Lung (tissue), 11 donors: ENCODE measurements at regions not wholly inside any gene's neighbourhood (a gene's known extent, or its start where the extent isn't known, plus 50 kb on each side); places are given as distances from the start of the nearest gene placed in this dataset.
A peak's percentile ranks its signal among the peaks of the same experiment; 100 is the strongest.

Source experiments
- ATAC-seq: fragments of 200-7000 bp; cut with Tn5 transposase; one replicate; pipeline ENCODE4 v1.9.1; 2020; ENCODE audit warnings: moderate number of reproducible peaks; ENCODE audit not compliant: insufficient read depth, low FRiP score
- DNase-seq, 3 donors: peaks; one replicate each; pipeline ENCODE4 v3.0.0-alpha.2; 2013 to 2017
- H3K27ac ChIP-seq, 2 donors: one replicate each; pipeline ENCODE4 v1.5.1; 2013; ENCODE audit warnings: mild to moderate bottlenecking in 2 of 2, moderate library complexity in 2 of 2, control low read depth in 1 of 2, inconsistent platforms in 1 of 2, low read depth in 1 of 2, low read length in 1 of 2
- H3K27me3 ChIP-seq, 3 donors: one replicate each; pipeline ENCODE4 v1.5.1; 2013; ENCODE audit warnings: low read length in 2 of 3; ENCODE audit not compliant: control insufficient read depth in 3 of 3, insufficient read depth in 3 of 3
- H3K36me3 ChIP-seq, 4 donors: one replicate each; pipeline ENCODE4 v1.5.1; 2013; ENCODE audit warnings: low read length in 4 of 4, mild to moderate bottlenecking in 1 of 4, moderate library complexity in 1 of 4; ENCODE audit not compliant: control insufficient read depth in 4 of 4, insufficient read depth in 4 of 4
- H3K4me1 ChIP-seq, 5 donors: one replicate each; pipeline ENCODE4 v1.5.1; 2013; ENCODE audit warnings: low read length in 5 of 5, mild to moderate bottlenecking in 2 of 5, moderate library complexity in 1 of 5; ENCODE audit not compliant: control insufficient read depth in 5 of 5, insufficient read depth in 5 of 5
- H3K4me3 ChIP-seq: one replicate; pipeline ENCODE4 v1.5.1; 2013; ENCODE audit warnings: mild to moderate bottlenecking, control low read depth, moderate library complexity
- H3K9ac ChIP-seq, 2 donors: one replicate each; pipeline ENCODE4 v1.5.1; 2013; ENCODE audit warnings: low read length in 2 of 2, control low read depth in 1 of 2; ENCODE audit not compliant: insufficient read depth in 1 of 2
- H3K9me3 ChIP-seq, 4 donors: one replicate each; pipeline ENCODE4 v1.5.1; 2013; ENCODE audit warnings: low read length in 3 of 4, mild to moderate bottlenecking in 1 of 4, moderate library complexity in 1 of 4; ENCODE audit not compliant: control insufficient read depth in 4 of 4, insufficient read depth in 3 of 4
- CTCF ChIP-seq: IDR thresholded peaks from 2 replicates; pipeline ENCODE4 v1.5.1; 2012; ENCODE audit warnings: mild to moderate bottlenecking; ENCODE audit errors: control extremely low read depth, extremely low read depth
- WGBS, 2 donors: extraction: QIAGEN DNeasy Blood & Tissue Kit; methylation state at CpG; one replicate each; pipeline ENCODE4 v1.1.7; 2013; 5-methylcytosine and 5-hydroxymethylcytosine counted together
- donor health status: control.
- donor health status: control.
- donor health status: Bipolar disorder and iron deficiency.
- donor health status: healthy.
- donor health status: DM: yes; HTN: yes; CAD: no.

DNA sequence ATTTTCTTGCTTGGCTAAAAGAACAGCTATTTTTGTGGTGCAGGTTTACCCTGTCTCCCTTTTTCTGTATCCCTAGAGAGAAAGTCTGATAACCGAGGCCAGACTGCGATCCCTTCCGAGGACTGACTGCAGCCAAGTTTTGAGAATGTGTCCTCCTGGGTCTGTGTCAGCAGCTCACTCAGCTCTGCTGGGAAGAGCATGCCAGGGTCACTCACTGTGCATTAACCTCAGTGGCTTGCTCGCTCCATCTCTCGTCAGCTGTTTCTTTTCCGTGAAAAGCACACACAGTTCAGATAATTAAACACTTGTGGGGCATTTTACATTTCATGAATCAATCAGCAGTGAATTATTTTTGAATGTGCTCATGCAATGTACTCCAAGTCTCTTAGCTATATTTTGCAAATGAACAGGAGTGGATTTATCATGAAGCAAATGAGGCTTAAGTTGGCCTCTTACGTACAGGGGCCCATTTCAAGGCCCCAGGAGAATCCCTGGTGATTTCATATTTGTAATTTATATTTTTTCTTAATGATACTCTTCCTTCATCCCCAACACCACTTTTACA lies 252.1 kb downstream of the SMARCA2 start:
- Histone ChIP-seq H3K36me3 (no peaks in the 10 kb centered on the region), H3K27me3 (peaks cover 0 to 7% (median 0%) of the 10 kb centered on the region in 3 donors), H3K4me1 (peaks cover 0 to 26% (median 7%) of the 10 kb centered on the region in 5 donors), H3K4me3 (no peak overlapping the region), H3K27ac (peak overlapping the region; percentile 11 to 63), H3K9ac (no peak overlapping the region), H3K9me3 (no peaks in the 10 kb centered on the region)
- 51 to 73% methylated on average over 7 of the region's 7 CpGs for WGBS, 2 donors
- DNase-seq (peak; percentile 79 to 93 (median 92)), ATAC-seq (peak; percentile 13)
- TF ChIP-seq CTCF: no peak

DNA sequence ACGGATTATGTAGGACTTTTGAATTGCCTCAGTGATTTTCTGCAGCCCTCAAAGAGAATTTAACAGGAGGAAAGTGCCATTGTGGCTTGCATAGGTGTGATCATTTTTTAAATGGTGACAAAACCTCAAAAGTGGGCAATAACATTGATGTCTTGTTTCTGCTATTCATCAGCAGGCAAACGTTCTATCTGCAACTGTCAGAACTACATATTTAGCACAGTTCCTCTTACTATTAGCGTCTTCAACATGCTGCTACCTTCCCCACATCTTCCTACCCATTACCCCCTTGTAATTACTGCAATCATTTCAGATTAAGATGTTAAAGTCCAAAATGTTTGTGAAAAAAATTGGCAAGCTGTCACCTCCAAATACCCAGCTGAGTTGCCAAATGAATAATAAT lies 254.6 kb downstream of the SMARCA2 start:
- no peak for ATAC-seq
- TF ChIP-seq CTCF: no peak
- no peak for DNase-seq
- Histone ChIP-seq H3K27me3 (peaks cover 0 to 7% (median 5%) of the 10 kb centered on the region in 3 donors), H3K9ac (no peak overlapping the region), H3K4me3 (no peak overlapping the region), H3K36me3 (no peaks in the 10 kb centered on the region), H3K27ac (no peak overlapping the region), H3K9me3 (no peaks in the 10 kb centered on the region), H3K4me1 (peaks cover 0 to 18% (median 6%) of the 10 kb centered on the region in 5 donors)
- WGBS, 2 donors: 51 to 72% methylated on average over 3 of the region's 3 CpGs

- WGBS, 2 donors: 59 to 83% methylated on average over 5 of the region's 5 CpGs
- H3K4me3 ChIP-seq: no peak overlapping the region
- H3K4me1 ChIP-seq: peaks cover 0 to 18% (median 6%) of the 10 kb centered on the region in 5 donors
- no peak for ATAC-seq
- H3K9me3 ChIP-seq: no peaks in the 10 kb centered on the region
- H3K9ac ChIP-seq: no peak overlapping the region
- no peaks in the 10 kb centered on the region for H3K36me3 ChIP-seq
- peaks cover 0 to 7% (median 5%) of the 10 kb centered on the region in 3 donors for H3K27me3 ChIP-seq
- H3K27ac ChIP-seq: no peak overlapping the region
- no peak for TF ChIP-seq CTCF
- no peak for DNase-seq
These were observed 255.4 kb downstream of the SMARCA2 start for GRCh38 chr9:2270565-2270964.

DNA sequence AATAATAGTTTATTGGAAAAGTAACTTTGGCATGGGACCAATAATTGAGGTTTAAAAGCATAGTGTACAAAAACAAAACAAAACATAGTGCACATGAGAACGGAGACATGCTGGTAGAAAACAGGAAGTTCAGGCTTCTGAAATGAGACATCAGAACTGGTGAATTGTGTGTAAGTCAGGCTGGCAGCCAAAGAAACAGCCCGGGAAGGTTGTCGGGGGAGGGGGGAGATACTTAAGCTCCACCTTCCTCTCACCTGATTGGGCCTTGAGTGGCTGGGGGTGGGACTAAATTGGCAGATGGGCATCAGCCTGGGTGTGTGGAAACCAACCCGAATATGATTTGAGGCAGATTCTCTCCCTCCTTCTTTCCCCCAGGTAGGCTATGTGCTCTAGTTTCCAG lies 256.3 kb downstream of the SMARCA2 start:
- no peak overlapping the region for H3K27ac ChIP-seq
- no peak for TF ChIP-seq CTCF
- ATAC-seq: peak; percentile 29
- H3K36me3 ChIP-seq: no peaks in the 10 kb centered on the region
- DNase-seq: peak; percentile 24 to 47 (median 45)
- no peak overlapping the region for H3K9ac ChIP-seq
- peaks cover 0 to 7% (median 5%) of the 10 kb centered on the region in 3 donors for H3K27me3 ChIP-seq
- 30 to 38% methylated on average over 4 of the region's 4 CpGs for WGBS, 2 donors
- H3K4me3 ChIP-seq: no peak overlapping the region
- H3K9me3 ChIP-seq: no peaks in the 10 kb centered on the region
- H3K4me1 ChIP-seq: peaks cover 0 to 18% (median 6%) of the 10 kb centered on the region in 5 donors
